AG09309 (cell line): ENCODE measurements at regions not wholly inside any gene's neighbourhood (a gene's known extent, or its start where the extent isn't known, plus 50 kb on each side); places are given as distances from the start of the nearest gene placed in this dataset.
"Not testable (repeated sequence)": the region's sequence is repeated elsewhere in the genome, so short reads cannot be mapped to it uniquely, and the experiment has no call there.

ENCODE experiments used
- DNase-seq: peaks from one replicate; pipeline ENCODE4 v3.0.0-alpha.2; 2010; ENCODE audit warnings: low read depth
- H3K4me3 ChIP-seq: 2 replicates; pipeline ENCODE4 v1.5.1; 2011; ENCODE audit warnings: mild to moderate bottlenecking, low read depth, low read length, moderate library complexity; ENCODE audit not compliant: control insufficient read depth
- CTCF ChIP-seq: IDR thresholded peaks from 2 replicates; pipeline ENCODE4 v1.5.1; 2011; ENCODE audit warnings: mild to moderate bottlenecking, low read depth, low read length, inconsistent platforms; ENCODE audit not compliant: insufficient read depth, control insufficient read depth; ENCODE audit errors: missing control alignments

- no peak overlapping the region for H3K4me3 ChIP-seq
- TF ChIP-seq CTCF, result no peak
- no peak for DNase-seq
Observed at GRCh38 chr6:144466716-144467115, 181.6 kb downstream of the UTRN start.

- DNase-seq, result no peak
- H3K4me3 ChIP-seq, result no peak overlapping the region
- TF ChIP-seq CTCF, result no peak
Observed at GRCh38 chr6:144467172-144467762, 182.1 kb downstream of the UTRN start.

GRCh38 chr6:144467921-144468320, 182.8 kb downstream of the UTRN start:
- DNase-seq, result no peak
- TF ChIP-seq CTCF, result no peak
- no peak overlapping the region for H3K4me3 ChIP-seq

- no peak for DNase-seq
- no peak for TF ChIP-seq CTCF
- H3K4me3 ChIP-seq, result no peak overlapping the region
Observed at GRCh38 chr6:144468709-144469108, 183.6 kb downstream of the UTRN start.

DNA sequence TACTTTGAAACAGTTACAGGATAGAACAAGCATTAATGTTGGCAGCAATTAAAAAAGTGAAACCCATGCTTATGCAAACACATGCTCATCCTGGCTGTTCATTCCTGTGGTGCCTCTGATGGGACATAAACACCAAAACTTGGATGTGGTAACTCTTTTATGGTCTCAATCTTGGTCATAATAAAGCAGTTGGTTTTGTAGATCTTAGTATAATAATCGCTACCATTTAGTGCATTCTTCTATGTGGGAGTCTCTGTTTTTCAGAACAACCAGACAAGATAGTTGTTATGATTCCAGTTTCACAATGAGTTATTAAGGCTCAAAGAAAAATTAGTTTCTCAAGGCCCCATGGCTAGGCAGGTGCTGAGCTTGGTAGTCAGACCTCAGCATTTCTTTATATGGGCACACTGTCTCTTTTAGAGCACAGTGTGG, 184.0 kb downstream of the UTRN start:
- no peak overlapping the region for H3K4me3 ChIP-seq
- peak; percentile 17 for DNase-seq
- TF ChIP-seq CTCF, result no peak

GRCh38 chr6:144470201-144470600, 185.1 kb downstream of the UTRN start:
- DNase-seq, H3K4me3 ChIP-seq: not testable (repeated sequence)

DNA sequence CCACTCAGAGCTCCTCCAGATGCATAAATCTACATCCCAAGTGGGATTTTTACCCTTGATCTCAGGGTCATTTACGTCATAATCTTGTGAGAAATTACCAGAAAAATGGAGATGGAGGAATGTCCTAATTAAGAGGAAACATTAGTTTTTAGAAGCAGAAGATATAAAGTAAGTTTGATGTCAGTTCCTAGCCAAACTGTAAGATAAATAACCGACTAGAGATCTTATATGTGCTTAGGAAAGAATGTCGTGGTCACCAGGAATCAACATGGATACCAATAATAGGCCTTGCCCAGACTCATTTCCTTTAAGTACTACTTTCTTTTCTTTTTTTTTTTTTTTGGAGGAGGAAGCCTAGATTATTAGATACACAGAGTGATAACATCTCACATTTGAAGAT, 186.9 kb downstream of the UTRN start:
- TF ChIP-seq CTCF, result no peak
- DNase-seq, result no peak
- H3K4me3 ChIP-seq, result no peak overlapping the region
